BJ (cell line): ENCODE measurements at regions not wholly inside any gene's neighbourhood (a gene's known extent, or its start where the extent isn't known, plus 50 kb on each side); places are given as distances from the start of the nearest gene placed in this dataset.
"Not testable (repeated sequence)": the region's sequence is repeated elsewhere in the genome, so short reads cannot be mapped to it uniquely, and the experiment has no call there.

ENCODE experiments used
- CTCF ChIA-PET: fragments of 350-600 bp; formaldehyde crosslinking; extraction: SDS; loops from one replicate; lab custom pipeline; 2021; ENCODE audit warnings: antibody characterized with exemption, inconsistent platforms; lab: Yijun Ruan, JAX
- POLR2A ChIA-PET: fragments of 300-600 bp; sonication (Branson Sonifier 250); formaldehyde crosslinking; extraction: SDS; loops from one replicate; lab custom pipeline; 2021; ENCODE audit warnings: antibody characterized with exemption; lab: Charles Lee
- DNase-seq: peaks from one replicate; pipeline ENCODE4 v3.0.0-alpha.2; 2011; ENCODE audit warnings: low read depth
- H3K27me3 ChIP-seq: 2 replicates; pipeline ENCODE4 v1.6.0; 2011; ENCODE audit warnings: low read length; ENCODE audit not compliant: control insufficient read depth, insufficient read depth
- H3K36me3 ChIP-seq: 2 replicates; pipeline ENCODE4 v1.5.1; 2011; ENCODE audit warnings: low read length; ENCODE audit not compliant: control insufficient read depth, insufficient read depth
- H3K4me3 ChIP-seq: 2 replicates; pipeline ENCODE4 v1.5.1; 2011; ENCODE audit warnings: low read depth, mild to moderate bottlenecking, control low read depth, low read length
- CTCF ChIP-seq: IDR thresholded peaks from 2 replicates; pipeline ENCODE4 v1.5.1; 2011; ENCODE audit warnings: low read depth, mild to moderate bottlenecking, control low read depth, inconsistent platforms, low read length, moderate library complexity; ENCODE audit not compliant: insufficient read depth

GRCh38 chr7:69211739-69212138 lies 386.5 kb upstream of the AUTS2 start:
- no peak for TF ChIP-seq CTCF
- no peak for DNase-seq
- H3K4me3 ChIP-seq, result no peak overlapping the region
- POLR2A ChIA-PET, result no interaction called here
- no peaks in the 10 kb centered on the region for H3K36me3 ChIP-seq
- CTCF ChIA-PET, result no interaction called here
- H3K27me3 ChIP-seq, result no peaks in the 10 kb centered on the region

- CTCF ChIA-PET, result no interaction called here
- Histone ChIP-seq H3K4me3 (no peak overlapping the region), H3K36me3 (no peaks in the 10 kb centered on the region), H3K27me3 (no peaks in the 10 kb centered on the region)
- no peak for DNase-seq
- no peak for TF ChIP-seq CTCF
- POLR2A ChIA-PET, result no interaction called here
Measured at GRCh38 chr7:69213878-69214277, 384.4 kb upstream of the AUTS2 start.

- DNase-seq, POLR2A ChIA-PET, H3K4me3 ChIP-seq, H3K27me3 ChIP-seq, H3K36me3 ChIP-seq, CTCF ChIA-PET: not testable (repeated sequence)
Measured at GRCh38 chr7:69215516-69215915, 382.8 kb upstream of the AUTS2 start.

GRCh38 chr7:69217516-69218350 lies 380.5 kb upstream of the AUTS2 start:
- no peak for TF ChIP-seq CTCF
- POLR2A ChIA-PET, result no interaction called here
- CTCF ChIA-PET, result no interaction called here
- DNase-seq, result no peak
- Histone ChIP-seq H3K36me3 (no peaks in the 10 kb centered on the region), H3K27me3 (no peaks in the 10 kb centered on the region), H3K4me3 (no peak overlapping the region)

- POLR2A ChIA-PET, result no interaction called here
- no peak for TF ChIP-seq CTCF
- H3K4me3 ChIP-seq, result no peak overlapping the region
- no peaks in the 10 kb centered on the region for H3K27me3 ChIP-seq
- H3K36me3 ChIP-seq, result no peaks in the 10 kb centered on the region
- CTCF ChIA-PET, result no interaction called here
- no peak for DNase-seq
Measured at GRCh38 chr7:69218576-69218975, 379.7 kb upstream of the AUTS2 start.

- no peak for TF ChIP-seq CTCF
- Histone ChIP-seq H3K27me3 (no peaks in the 10 kb centered on the region), H3K36me3 (no peaks in the 10 kb centered on the region), H3K4me3 (no peak overlapping the region)
- ChIA-PET CTCF (no interaction called here), POLR2A (no interaction called here)
- DNase-seq, result no peak
Measured at GRCh38 chr7:69219381-69219780, 378.9 kb upstream of the AUTS2 start.
